GM19023 (cell line): ENCODE measurements at regions not wholly inside any gene's neighbourhood (a gene's known extent, or its start where the extent isn't known, plus 50 kb on each side); places are given as distances from the start of the nearest gene placed in this dataset.

Source experiments
- ATAC-seq: cut with Tn5 transposase; IDR thresholded peaks from one replicate; pipeline ENCODE4 v1.9.1; 2021; ENCODE audit warnings: mild to moderate bottlenecking, moderate library complexity; ENCODE audit not compliant: unreplicated experiment

GRCh38 chrX:137387646-137388045 lies 178.3 kb upstream of the ZIC3 start:
- ATAC-seq: no peak

- ATAC-seq: no peak
Measured at GRCh38 chrX:137366018-137366633, 199.8 kb upstream of the ZIC3 start.

GRCh38 chrX:137363559-137363958 lies 202.4 kb upstream of the ZIC3 start:
- ATAC-seq: no peak

- ATAC-seq: no peak
Measured at GRCh38 chrX:137362583-137362982, 203.3 kb upstream of the ZIC3 start.

GRCh38 chrX:137354851-137355250 lies 211.1 kb upstream of the ZIC3 start:
- ATAC-seq: no peak

- ATAC-seq: no peak
Measured at GRCh38 chrX:137353404-137353803, 212.5 kb upstream of the ZIC3 start.

GRCh38 chrX:137352101-137352660 lies 213.7 kb upstream of the ZIC3 start:
- no peak for ATAC-seq

- ATAC-seq: no peak
Measured at GRCh38 chrX:137342969-137343368, 223.0 kb upstream of the ZIC3 start.

GRCh38 chrX:137313627-137314026 lies 252.3 kb upstream of the ZIC3 start:
- no peak for ATAC-seq

GRCh38 chrX:137305404-137305803 lies 260.5 kb upstream of the ZIC3 start:
- no peak for ATAC-seq

GRCh38 chrX:137297167-137297566 lies 263.4 kb upstream of the GPR101 start:
- no peak for ATAC-seq

GRCh38 chrX:137290011-137290410 lies 256.2 kb upstream of the GPR101 start:
- no peak for ATAC-seq

- no peak for ATAC-seq
Measured at GRCh38 chrX:137287191-137287590, 253.4 kb upstream of the GPR101 start.

GRCh38 chrX:137286423-137286822 lies 252.6 kb upstream of the GPR101 start:
- ATAC-seq: no peak

GRCh38 chrX:137278825-137279224 lies 245.0 kb upstream of the GPR101 start:
- no peak for ATAC-seq

- ATAC-seq: no peak
Measured at GRCh38 chrX:137263374-137263773, 229.6 kb upstream of the GPR101 start.

- no peak for ATAC-seq
Measured at GRCh38 chrX:137245183-137245582, 211.4 kb upstream of the GPR101 start.

GRCh38 chrX:137236837-137237236 lies 203.0 kb upstream of the GPR101 start:
- no peak for ATAC-seq

- ATAC-seq: no peak
Measured at GRCh38 chrX:137234651-137235402, 201.0 kb upstream of the GPR101 start.

- ATAC-seq: no peak
Measured at GRCh38 chrX:137233478-137233877, 199.7 kb upstream of the GPR101 start.

- ATAC-seq: no peak
Measured at GRCh38 chrX:137227151-137227550, 193.4 kb upstream of the GPR101 start.

- ATAC-seq: no peak
Measured at GRCh38 chrX:137215467-137215866, 181.7 kb upstream of the GPR101 start.
